GM23338 (cell line): ENCODE measurements at regions not wholly inside any gene's neighbourhood (a gene's known extent, or its start where the extent isn't known, plus 50 kb on each side); places are given as distances from the start of the nearest gene placed in this dataset.

Experiments
- ATAC-seq: fragments of 200-7000 bp; cut with Tn5 transposase; 3 replicates; pipeline ENCODE4 v1.9.1; 2020
- DNase-seq: peaks from one replicate; pipeline ENCODE4 v3.0.0-alpha.2; 2015; ENCODE audit warnings: low spot score
- H2AFZ ChIP-seq: fragments of 200-600 bp; sonication (generic); 2 replicates; pipeline ENCODE4 v1.8.0; 2016; ENCODE audit warnings: antibody characterized with exemption, mild to moderate bottlenecking, moderate library complexity
- H3F3A ChIP-seq: fragments of 200-600 bp; sonication (generic); replicated peaks from 2 replicates; pipeline ENCODE4 v1.8.0; 2017; ENCODE audit warnings: antibody characterized with exemption, mixed run types, low read depth
- H3K27ac ChIP-seq: fragments of 200-600 bp; sonication (generic); 2 replicates; pipeline ENCODE4 v1.6.1; 2016; ENCODE audit warnings: low read depth
- H3K27me3 ChIP-seq: fragments of 200-600 bp; sonication (generic); 2 replicates; pipeline ENCODE4 v1.8.0; 2016; ENCODE audit warnings: mild to moderate bottlenecking, mixed run types, moderate library complexity; ENCODE audit not compliant: insufficient read depth
- H3K36me3 ChIP-seq: fragments of 200-600 bp; sonication (generic); 2 replicates; pipeline ENCODE4 v1.8.0; 2016; ENCODE audit warnings: mild to moderate bottlenecking; ENCODE audit not compliant: insufficient read depth
- H3K4me1 ChIP-seq: fragments of 200-600 bp; sonication (generic); 2 replicates; pipeline ENCODE4 v1.8.0; 2016; ENCODE audit warnings: mild to moderate bottlenecking, moderate library complexity; ENCODE audit not compliant: insufficient read depth
- H3K4me2 ChIP-seq: fragments of 200-600 bp; sonication (generic); 2 replicates; pipeline ENCODE4 v1.7.1; 2017; ENCODE audit warnings: mixed run types
- H3K4me3 ChIP-seq: fragments of 200-600 bp; sonication (generic); 2 replicates; pipeline ENCODE4 v1.6.1; 2016; ENCODE audit warnings: mixed run types
- H3K79me2 ChIP-seq: fragments of 200-600 bp; sonication (generic); replicated peaks from 2 replicates; pipeline ENCODE4 v1.8.0; 2017; ENCODE audit warnings: mild to moderate bottlenecking; ENCODE audit not compliant: insufficient read depth
- H3K9me2 ChIP-seq: fragments of 200-600 bp; sonication (generic); 2 replicates; pipeline ENCODE4 v1.8.0; 2017; ENCODE audit not compliant: insufficient read depth
- H4K20me1 ChIP-seq: fragments of 200-600 bp; sonication (generic); replicated peaks from 2 replicates; pipeline ENCODE4 v1.8.0; 2017; ENCODE audit warnings: mild to moderate bottlenecking; ENCODE audit not compliant: insufficient read depth
- H3K27ac Mint-ChIP-seq: 2 replicates; pipeline ENCODE4 v1.8.0; 2020; ENCODE audit warnings: inconsistent platforms, mild to moderate bottlenecking, moderate library complexity, mixed read lengths
- H3K27me3 Mint-ChIP-seq: 3 replicates; pipeline ENCODE4 v1.8.0; 2022; ENCODE audit warnings: low read depth, mild to moderate bottlenecking, moderate library complexity, mixed read lengths, inconsistent platforms; ENCODE audit not compliant: insufficient read depth, poor library complexity
- H3K36me3 Mint-ChIP-seq: 3 replicates; pipeline ENCODE4 v1.8.0; 2021; ENCODE audit warnings: low read depth, mild to moderate bottlenecking, inconsistent platforms, moderate library complexity, mixed read lengths
- H3K4me1 Mint-ChIP-seq: 3 replicates; pipeline ENCODE4 v1.8.0; 2020; ENCODE audit warnings: mild to moderate bottlenecking, inconsistent platforms, mixed read lengths
- H3K4me3 Mint-ChIP-seq: 3 replicates; pipeline ENCODE4 v1.8.0; 2021; ENCODE audit warnings: moderate library complexity, mild to moderate bottlenecking, inconsistent platforms, mixed read lengths
- H3K9me3 Mint-ChIP-seq: 3 replicates; pipeline ENCODE4 v1.8.0; 2020; ENCODE audit warnings: moderate library complexity, mild to moderate bottlenecking, inconsistent platforms, mixed read lengths
- CREB1 ChIP-seq: fragments of 250-450 bp; sonication (Bioruptor Pico); IDR thresholded peaks from 2 replicates; pipeline ENCODE4 v1.5.0; 2020; ENCODE audit warnings: low read depth, mild to moderate bottlenecking, moderate library complexity
- EZH2 ChIP-seq: fragments of 200-600 bp; sonication (generic); IDR thresholded peaks from one replicate; pipeline ENCODE4 v1.8.0; 2017; ENCODE audit warnings: antibody characterized with exemption, mild to moderate bottlenecking, low read depth; ENCODE audit not compliant: unreplicated experiment
- EZH2phosphoT487 ChIP-seq: fragments of 200-600 bp; sonication (generic); IDR thresholded peaks from one replicate; pipeline ENCODE4 v1.8.1; 2018; ENCODE audit warnings: antibody characterized with exemption; ENCODE audit not compliant: unreplicated experiment
- JUNB ChIP-seq: IDR thresholded peaks from one replicate; pipeline ENCODE4 v1.6.1; 2016; ENCODE audit warnings: antibody characterized with exemption; ENCODE audit not compliant: unreplicated experiment
- NANOG ChIP-seq: IDR thresholded peaks from 2 replicates; pipeline ENCODE4 v1.6.1; 2016; ENCODE audit warnings: antibody characterized with exemption, borderline replicate concordance
- POLR2AphosphoS5 ChIP-seq: IDR thresholded peaks from 2 replicates; pipeline ENCODE4 v1.6.1; 2016; ENCODE audit warnings: antibody characterized with exemption, low read depth
- STAT1 ChIP-seq: IDR thresholded peaks from one replicate; pipeline ENCODE4 v1.6.1; 2016; ENCODE audit warnings: antibody characterized with exemption; ENCODE audit not compliant: unreplicated experiment
- ZNF114 ChIP-seq: fragments of 250-450 bp; sonication (Bioruptor Pico); IDR thresholded peaks from 2 replicates; pipeline ENCODE4 v1.5.0; 2020; ENCODE audit warnings: mild to moderate bottlenecking, moderate library complexity
- ZNF331 ChIP-seq: fragments of 250-450 bp; sonication (Bioruptor Pico); IDR thresholded peaks from 2 replicates; pipeline ENCODE4 v1.5.0; 2020; ENCODE audit warnings: low read depth, mild to moderate bottlenecking, moderate library complexity
- ZNF462 ChIP-seq: fragments of 250-450 bp; sonication (Bioruptor Pico); IDR thresholded peaks from 2 replicates; pipeline ENCODE4 v1.5.0; 2020; ENCODE audit warnings: mild to moderate bottlenecking, moderate library complexity
- TF ChIP-seq, protein P1 (sequence below): IDR thresholded peaks from one replicate; pipeline ENCODE4 v1.6.1; 2018; ENCODE audit warnings: antibody characterized with exemption; ENCODE audit not compliant: unreplicated experiment
- TF ChIP-seq, protein P2 (sequence below), 2 experiments: fragments of 200-600 bp in 1 of 2; sonication (generic) in 1 of 2; conservative IDR thresholded peaks; 2 replicates each; pipeline versions ENCODE4 v1.5.1 to v1.6.1; 2016 to 2017; ENCODE audit warnings: antibody characterized with exemption in 2 of 2, low read depth in 2 of 2, mild to moderate bottlenecking in 2 of 2, moderate library complexity in 1 of 2
- TF ChIP-seq, protein P3 (sequence below): IDR thresholded peaks from 2 replicates; pipeline ENCODE4 v1.6.1; 2016; ENCODE audit warnings: antibody characterized with exemption

- Histone ChIP-seq H3K4me2 (no peak overlapping the region), H3K9me2 (no peaks in the 10 kb centered on the region), H3K27me3 (no peaks in the 10 kb centered on the region), H3K79me2 (no peaks in the 10 kb centered on the region), H4K20me1 (no peaks in the 10 kb centered on the region), H3F3A (no peaks in the 10 kb centered on the region), H2AFZ (no peak overlapping the region), H3K36me3 (peaks cover 8% of the 10 kb centered on the region), H3K4me1 (no peaks in the 10 kb centered on the region), H3K27ac (no peak overlapping the region), H3K4me3 (no peak overlapping the region)
- Mint-ChIP-seq H3K4me1 (no peaks in the 10 kb centered on the region), H3K27ac (no peak overlapping the region), H3K4me3 (no peak overlapping the region), H3K27me3 (peaks cover 3% of the 10 kb centered on the region), H3K36me3 (peaks cover 20% of the 10 kb centered on the region), H3K9me3 (peaks cover 91% of the 10 kb centered on the region)
- TF ChIP-seq ZNF462 (CRISPR knock-in tag), result no peak
- TF ChIP-seq EZH2phosphoT487, result no peak
- TF ChIP-seq, protein P1, sequence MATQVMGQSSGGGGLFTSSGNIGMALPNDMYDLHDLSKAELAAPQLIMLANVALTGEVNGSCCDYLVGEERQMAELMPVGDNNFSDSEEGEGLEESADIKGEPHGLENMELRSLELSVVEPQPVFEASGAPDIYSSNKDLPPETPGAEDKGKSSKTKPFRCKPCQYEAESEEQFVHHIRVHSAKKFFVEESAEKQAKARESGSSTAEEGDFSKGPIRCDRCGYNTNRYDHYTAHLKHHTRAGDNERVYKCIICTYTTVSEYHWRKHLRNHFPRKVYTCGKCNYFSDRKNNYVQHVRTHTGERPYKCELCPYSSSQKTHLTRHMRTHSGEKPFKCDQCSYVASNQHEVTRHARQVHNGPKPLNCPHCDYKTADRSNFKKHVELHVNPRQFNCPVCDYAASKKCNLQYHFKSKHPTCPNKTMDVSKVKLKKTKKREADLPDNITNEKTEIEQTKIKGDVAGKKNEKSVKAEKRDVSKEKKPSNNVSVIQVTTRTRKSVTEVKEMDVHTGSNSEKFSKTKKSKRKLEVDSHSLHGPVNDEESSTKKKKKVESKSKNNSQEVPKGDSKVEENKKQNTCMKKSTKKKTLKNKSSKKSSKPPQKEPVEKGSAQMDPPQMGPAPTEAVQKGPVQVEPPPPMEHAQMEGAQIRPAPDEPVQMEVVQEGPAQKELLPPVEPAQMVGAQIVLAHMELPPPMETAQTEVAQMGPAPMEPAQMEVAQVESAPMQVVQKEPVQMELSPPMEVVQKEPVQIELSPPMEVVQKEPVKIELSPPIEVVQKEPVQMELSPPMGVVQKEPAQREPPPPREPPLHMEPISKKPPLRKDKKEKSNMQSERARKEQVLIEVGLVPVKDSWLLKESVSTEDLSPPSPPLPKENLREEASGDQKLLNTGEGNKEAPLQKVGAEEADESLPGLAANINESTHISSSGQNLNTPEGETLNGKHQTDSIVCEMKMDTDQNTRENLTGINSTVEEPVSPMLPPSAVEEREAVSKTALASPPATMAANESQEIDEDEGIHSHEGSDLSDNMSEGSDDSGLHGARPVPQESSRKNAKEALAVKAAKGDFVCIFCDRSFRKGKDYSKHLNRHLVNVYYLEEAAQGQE, result no peak
- TF ChIP-seq CREB1 (CRISPR knock-in tag), result no peak
- no peak for TF ChIP-seq ZNF331 (CRISPR knock-in tag)
- TF ChIP-seq POLR2AphosphoS5, result no peak
- no peak for TF ChIP-seq JUNB
- TF ChIP-seq, protein P2, sequence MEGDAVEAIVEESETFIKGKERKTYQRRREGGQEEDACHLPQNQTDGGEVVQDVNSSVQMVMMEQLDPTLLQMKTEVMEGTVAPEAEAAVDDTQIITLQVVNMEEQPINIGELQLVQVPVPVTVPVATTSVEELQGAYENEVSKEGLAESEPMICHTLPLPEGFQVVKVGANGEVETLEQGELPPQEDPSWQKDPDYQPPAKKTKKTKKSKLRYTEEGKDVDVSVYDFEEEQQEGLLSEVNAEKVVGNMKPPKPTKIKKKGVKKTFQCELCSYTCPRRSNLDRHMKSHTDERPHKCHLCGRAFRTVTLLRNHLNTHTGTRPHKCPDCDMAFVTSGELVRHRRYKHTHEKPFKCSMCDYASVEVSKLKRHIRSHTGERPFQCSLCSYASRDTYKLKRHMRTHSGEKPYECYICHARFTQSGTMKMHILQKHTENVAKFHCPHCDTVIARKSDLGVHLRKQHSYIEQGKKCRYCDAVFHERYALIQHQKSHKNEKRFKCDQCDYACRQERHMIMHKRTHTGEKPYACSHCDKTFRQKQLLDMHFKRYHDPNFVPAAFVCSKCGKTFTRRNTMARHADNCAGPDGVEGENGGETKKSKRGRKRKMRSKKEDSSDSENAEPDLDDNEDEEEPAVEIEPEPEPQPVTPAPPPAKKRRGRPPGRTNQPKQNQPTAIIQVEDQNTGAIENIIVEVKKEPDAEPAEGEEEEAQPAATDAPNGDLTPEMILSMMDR (conservative IDR thresholded peaks at IDR 0.05; ENCODE audit: low read depth in 2 of 2), result no peak
- no peak for TF ChIP-seq ZNF114
- no peak for TF ChIP-seq EZH2
- TF ChIP-seq NANOG, result no peak
- TF ChIP-seq STAT1, result no peak
- TF ChIP-seq, protein P3, sequence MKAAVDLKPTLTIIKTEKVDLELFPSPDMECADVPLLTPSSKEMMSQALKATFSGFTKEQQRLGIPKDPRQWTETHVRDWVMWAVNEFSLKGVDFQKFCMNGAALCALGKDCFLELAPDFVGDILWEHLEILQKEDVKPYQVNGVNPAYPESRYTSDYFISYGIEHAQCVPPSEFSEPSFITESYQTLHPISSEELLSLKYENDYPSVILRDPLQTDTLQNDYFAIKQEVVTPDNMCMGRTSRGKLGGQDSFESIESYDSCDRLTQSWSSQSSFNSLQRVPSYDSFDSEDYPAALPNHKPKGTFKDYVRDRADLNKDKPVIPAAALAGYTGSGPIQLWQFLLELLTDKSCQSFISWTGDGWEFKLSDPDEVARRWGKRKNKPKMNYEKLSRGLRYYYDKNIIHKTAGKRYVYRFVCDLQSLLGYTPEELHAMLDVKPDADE, result no peak
- no peak for DNase-seq
- ATAC-seq, result no peak
Measured at GRCh38 chr7:153638821-153639435, 413.3 kb upstream of the DPP6 start.
